HG03280 (cell line): ENCODE measurements at regions not wholly inside any gene's neighbourhood (a gene's known extent, or its start where the extent isn't known, plus 50 kb on each side); places are given as distances from the start of the nearest gene placed in this dataset.
"Not testable (repeated sequence)": the region's sequence is repeated elsewhere in the genome, so short reads cannot be mapped to it uniquely, and the experiment has no call there.

Experiments used
- ATAC-seq: cut with Tn5 transposase; IDR thresholded peaks from one replicate; pipeline ENCODE4 v1.9.1; 2021; ENCODE audit warnings: mild to moderate bottlenecking, moderate library complexity; ENCODE audit not compliant: unreplicated experiment

GRCh38 chr10:34058845-34059614, 724.6 kb upstream of the NRP1 start:
- ATAC-seq: no peak

- ATAC-seq: not testable (repeated sequence)
Measured at GRCh38 chr10:34055410-34055985, 721.0 kb upstream of the NRP1 start.

- ATAC-seq: no peak
Measured at GRCh38 chr10:34049887-34050286, 715.4 kb upstream of the NRP1 start.

- ATAC-seq: no peak
Measured at GRCh38 chr10:34049469-34049868, 715.0 kb upstream of the NRP1 start.

- ATAC-seq: no peak
Measured at GRCh38 chr10:34047389-34047788, 712.9 kb upstream of the NRP1 start.

- no peak for ATAC-seq
Measured at GRCh38 chr10:34046506-34047034, 712.1 kb upstream of the NRP1 start.

GRCh38 chr10:34045571-34046190, 711.2 kb upstream of the NRP1 start:
- ATAC-seq: no peak

- no peak for ATAC-seq
Measured at GRCh38 chr10:34041871-34042270, 707.4 kb upstream of the NRP1 start.

- ATAC-seq: no peak
Measured at GRCh38 chr10:34037499-34037898, 703.0 kb upstream of the NRP1 start.

GRCh38 chr10:34035241-34035790, 700.8 kb upstream of the NRP1 start:
- not testable (repeated sequence) for ATAC-seq

- ATAC-seq: no peak
Measured at GRCh38 chr10:34033078-34033477, 698.6 kb upstream of the NRP1 start.

GRCh38 chr10:34032564-34032963, 698.1 kb upstream of the NRP1 start:
- ATAC-seq: no peak

- no peak for ATAC-seq
Measured at GRCh38 chr10:34031400-34031799, 696.9 kb upstream of the NRP1 start.

GRCh38 chr10:34029455-34029854, 695.0 kb upstream of the NRP1 start:
- ATAC-seq: no peak

- no peak for ATAC-seq
Measured at GRCh38 chr10:34028936-34029335, 694.5 kb upstream of the NRP1 start.

- no peak for ATAC-seq
Measured at GRCh38 chr10:34024693-34025425, 690.4 kb upstream of the NRP1 start.

GRCh38 chr10:34024282-34024681, 689.8 kb upstream of the NRP1 start:
- no peak for ATAC-seq

GRCh38 chr10:34022195-34022594, 687.7 kb upstream of the NRP1 start:
- no peak for ATAC-seq

GRCh38 chr10:34018784-34019183, 684.3 kb upstream of the NRP1 start:
- ATAC-seq: no peak

GRCh38 chr10:34018129-34018528, 683.7 kb upstream of the NRP1 start:
- ATAC-seq: no peak

- no peak for ATAC-seq
Measured at GRCh38 chr10:34017281-34017680, 682.8 kb upstream of the NRP1 start.
